GM12891 (cell line): ENCODE measurements at regions not wholly inside any gene's neighbourhood (a gene's known extent, or its start where the extent isn't known, plus 50 kb on each side); places are given as distances from the start of the nearest gene placed in this dataset.

Source experiments
- DNase-seq: peaks from one replicate; pipeline ENCODE4 v3.0.0; 2011; ENCODE audit warnings: low spot score; ENCODE audit not compliant: insufficient read length
- FAIRE-seq: peaks from 2 replicates; lab custom pipeline; 2011; peaks lifted over from hg19 to GRCh38; lab: Jason Lieb, UNC
- PAX5 ChIP-seq: IDR thresholded peaks from 2 replicates; pipeline ENCODE4 v1.6.1; 2011; ENCODE audit warnings: low read length, moderate library complexity, mild to moderate bottlenecking; ENCODE audit not compliant: insufficient read depth, severe bottlenecking
- POLR2A ChIP-seq: IDR thresholded peaks from 2 replicates; pipeline ENCODE4 v1.6.1; 2011; ENCODE audit warnings: low read depth, low read length, control low read depth
- POLR2AphosphoS5 ChIP-seq: IDR thresholded peaks from 2 replicates; pipeline ENCODE4 v1.6.1; 2011; ENCODE audit warnings: low read depth, low read length, control low read depth
- POU2F2 ChIP-seq: IDR thresholded peaks from 2 replicates; pipeline ENCODE4 v1.6.1; 2011; ENCODE audit warnings: low read depth, mild to moderate bottlenecking, control low read depth, low read length, moderate library complexity
- SPI1 ChIP-seq: IDR thresholded peaks from 2 replicates; pipeline ENCODE4 v1.6.1; 2011; ENCODE audit warnings: low read depth, low read length, control low read depth
- TAF1 ChIP-seq: IDR thresholded peaks from 2 replicates; pipeline ENCODE4 v1.6.1; 2011; ENCODE audit warnings: low read depth, low read length, control low read depth

DNA sequence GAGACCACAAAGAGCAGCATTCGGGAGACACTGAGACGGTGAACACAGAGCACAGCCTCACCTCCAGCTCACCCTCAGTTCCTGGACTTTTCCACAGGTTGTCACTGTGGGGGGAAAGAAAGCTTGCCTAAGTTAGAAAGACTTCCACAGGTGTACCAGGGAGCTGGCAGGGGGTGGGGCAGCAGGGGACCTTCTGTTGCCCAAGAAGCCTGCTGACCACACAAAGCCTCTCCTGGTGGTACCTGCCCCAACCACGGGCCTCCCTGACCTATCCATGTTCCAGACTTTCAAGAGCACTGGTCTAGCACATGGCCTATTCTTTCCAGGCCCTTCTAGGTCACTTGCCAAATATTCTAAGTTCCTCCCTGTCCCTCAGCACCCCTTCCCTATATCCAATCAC is 550.8 kb downstream of the BNC2 start:
- no peak for DNase-seq
- no peak for FAIRE-seq

GRCh38 chr9:16320338-16320902 is 550.0 kb downstream of the BNC2 start:
- FAIRE-seq (no peak), DNase-seq (no peak)
- no peak for TF ChIP-seq POLR2A
- no peak for TF ChIP-seq POLR2AphosphoS5
- no peak for TF ChIP-seq POU2F2

More for the DNA sequence above, 550.8 kb downstream of the BNC2 start:
- no peak for TF ChIP-seq PAX5
- TF ChIP-seq TAF1: no peak
- TF ChIP-seq POU2F2: no peak
- no peak for TF ChIP-seq POLR2AphosphoS5
- no peak for TF ChIP-seq SPI1
- no peak for TF ChIP-seq POLR2A

- TF ChIP-seq PAX5: no peak
- TF ChIP-seq POU2F2: no peak
- no peak for TF ChIP-seq TAF1
- TF ChIP-seq SPI1: no peak
- TF ChIP-seq POLR2AphosphoS5: no peak
- no peak for TF ChIP-seq POLR2A
- no peak for DNase-seq
- no peak for FAIRE-seq
These were observed 548.9 kb downstream of the BNC2 start for GRCh38 chr9:16321461-16322119.

GRCh38 chr9:16322849-16323248 is 547.6 kb downstream of the BNC2 start:
- no peak for TF ChIP-seq TAF1
- TF ChIP-seq POLR2AphosphoS5: no peak
- TF ChIP-seq PAX5: no peak
- no peak for TF ChIP-seq SPI1
- TF ChIP-seq POLR2A: no peak
- no peak for TF ChIP-seq POU2F2
- DNase-seq: no peak
- FAIRE-seq: no peak

- DNase-seq: no peak
- TF ChIP-seq PAX5 (no peak), POU2F2 (no peak), POLR2A (no peak), SPI1 (no peak)
- FAIRE-seq: no peak
These were observed 544.5 kb downstream of the BNC2 start for GRCh38 chr9:16325966-16326365.

DNA sequence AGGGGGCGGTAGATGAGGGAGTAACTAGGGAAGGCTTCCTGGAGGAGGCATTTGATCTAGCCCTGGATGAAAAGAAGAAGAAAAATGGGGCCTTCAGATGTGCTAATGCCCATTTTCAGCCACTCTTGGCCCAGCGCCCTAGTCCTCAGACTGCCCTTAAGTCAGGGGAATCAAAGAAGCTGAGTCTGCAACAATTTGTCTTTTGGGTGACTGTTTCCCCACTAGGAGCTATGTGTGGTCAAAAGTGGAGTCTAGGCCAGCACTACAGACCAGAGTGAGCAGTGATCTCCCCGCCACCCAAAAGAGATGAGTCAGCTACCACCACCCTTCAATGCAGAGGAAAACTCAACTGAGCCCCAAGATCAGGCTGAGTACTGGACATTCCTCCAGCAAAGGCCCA is 542.1 kb downstream of the BNC2 start:
- DNase-seq (no peak), FAIRE-seq (no peak)
- TF ChIP-seq PAX5: no peak
- TF ChIP-seq SPI1: no peak
- TF ChIP-seq POU2F2: no peak
- TF ChIP-seq TAF1: no peak
- TF ChIP-seq POLR2AphosphoS5: no peak

GRCh38 chr9:16329671-16330113 is 540.8 kb downstream of the BNC2 start:
- FAIRE-seq (no peak), DNase-seq (no peak)

GRCh38 chr9:16331031-16331430 is 539.4 kb downstream of the BNC2 start:
- DNase-seq (no peak), FAIRE-seq (no peak)
- no peak for TF ChIP-seq POLR2AphosphoS5
- TF ChIP-seq SPI1: no peak
- TF ChIP-seq POLR2A: no peak
- TF ChIP-seq PAX5: no peak
- no peak for TF ChIP-seq TAF1
- TF ChIP-seq POU2F2: no peak

More at GRCh38 chr9:16329671-16330113, 540.8 kb downstream of the BNC2 start:
- no peak for TF ChIP-seq POU2F2

DNA sequence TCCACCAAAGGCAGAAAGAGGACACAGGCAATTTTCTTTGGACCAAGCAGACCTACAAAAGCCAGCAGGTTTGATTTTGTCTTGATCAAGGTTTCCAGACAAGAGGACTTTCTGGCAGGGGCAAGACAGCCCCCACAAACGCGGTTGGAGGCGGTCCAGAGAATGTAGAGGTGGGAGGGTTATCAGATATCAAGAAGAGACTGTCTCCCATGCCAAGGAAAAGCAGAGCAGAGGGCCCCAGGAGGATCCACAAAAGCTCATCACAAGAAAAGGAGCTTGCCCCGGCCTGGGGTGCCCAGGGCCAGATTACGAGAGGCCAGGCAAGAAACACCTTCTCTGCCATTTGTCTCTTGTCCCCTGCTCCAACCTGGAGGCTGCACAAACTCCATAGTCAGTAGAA is 538.9 kb downstream of the BNC2 start:
- FAIRE-seq (no peak), DNase-seq (no peak)
- no peak for TF ChIP-seq SPI1
- no peak for TF ChIP-seq TAF1
- TF ChIP-seq POLR2AphosphoS5: no peak
- no peak for TF ChIP-seq PAX5
- TF ChIP-seq POU2F2: no peak
- TF ChIP-seq POLR2A: no peak

- DNase-seq: no peak
- TF ChIP-seq POLR2A (no peak), POU2F2 (no peak), POLR2AphosphoS5 (no peak), SPI1 (no peak), TAF1 (no peak), PAX5 (no peak)
These were observed 536.8 kb downstream of the BNC2 start for GRCh38 chr9:16333691-16334090.

More at GRCh38 chr9:16333691-16334090, 536.8 kb downstream of the BNC2 start:
- FAIRE-seq: no peak
